Endothelial cell of umbilical vein (primary cell): ENCODE measurements at regions not wholly inside any gene's neighbourhood (a gene's known extent, or its start where the extent isn't known, plus 50 kb on each side); places are given as distances from the start of the nearest gene placed in this dataset.

Source experiments
- BruUV-seq: library from RNA; stranded (reverse); fragments of 400-500 nt; replicated peaks from 2 replicates; lab custom pipeline; 2021; lab: Mats Ljungman, UMichigan
- CTCF ChIA-PET: fragments of 300-600, 350-600 bp; sonication (Branson Sonifier 250); formaldehyde crosslinking; loops from one replicate; lab custom pipeline; 2021; ENCODE audit warnings: antibody characterized with exemption, inconsistent platforms; lab: Charles Lee
- POLR2A ChIA-PET: fragments of 300-600, 350-600 bp; sonication (Branson Sonifier 250); formaldehyde crosslinking; loops from one replicate; lab custom pipeline; 2021; ENCODE audit warnings: antibody characterized with exemption, inconsistent platforms; lab: Charles Lee
- DNase-seq: peaks from one replicate; pipeline ENCODE4 v3.0.0-alpha.2; 2011; ENCODE audit warnings: low read depth, low spot score
- FAIRE-seq: peaks from 2 replicates; lab custom pipeline; 2011; peaks lifted over from hg19 to GRCh38; lab: Jason Lieb, UNC
- H2AFZ ChIP-seq: 2 replicates; pipeline ENCODE4 v1.6.0; 2012; ENCODE audit warnings: low read depth, low read length, control low read depth, inconsistent platforms
- H3K27ac ChIP-seq: 2 replicates; pipeline ENCODE4 v1.5.1; 2011; ENCODE audit warnings: low read depth, mild to moderate bottlenecking, control low read depth, low read length, moderate library complexity; ENCODE audit not compliant: insufficient read depth
- H3K27me3 ChIP-seq, 2 experiments: 2 replicates each; pipeline versions ENCODE4 v1.6.0 to v1.6.1; 2011; ENCODE audit warnings: low read length in 2 of 2, mixed read lengths in 1 of 2; ENCODE audit not compliant: control insufficient read depth in 2 of 2, insufficient read depth in 2 of 2
- H3K36me3 ChIP-seq, 2 experiments: 2 replicates in 1 of 2; 3 replicates in 1 of 2; pipeline ENCODE4 v1.5.1; 2011; ENCODE audit warnings: low read length in 2 of 2, mild to moderate bottlenecking in 1 of 2, moderate library complexity in 1 of 2; ENCODE audit not compliant: control insufficient read depth in 2 of 2, insufficient read depth in 2 of 2; ENCODE audit errors: extremely low read depth in 1 of 2
- H3K4me1 ChIP-seq: 3 replicates; pipeline ENCODE4 v1.5.1; 2011; ENCODE audit warnings: mild to moderate bottlenecking, low read length; ENCODE audit not compliant: control insufficient read depth, insufficient read depth; ENCODE audit errors: extremely low read depth
- H3K4me2 ChIP-seq: 2 replicates; pipeline ENCODE4 v1.6.1; 2011; ENCODE audit warnings: low read length, control low read depth, mixed read lengths; ENCODE audit not compliant: insufficient read depth
- H3K4me3 ChIP-seq, 3 experiments: fragments of 200-600 bp in 1 of 3; sonication (generic), shearing (Covaris generic) in 1 of 3; replicated peaks in 1 of 3; 2 replicates each; pipeline ENCODE4 v1.5.1; 2011 to 2016; ENCODE audit warnings: control low read depth in 3 of 3, low read length in 3 of 3, mild to moderate bottlenecking in 2 of 3, inconsistent platforms in 1 of 3, low read depth in 1 of 3, moderate library complexity in 1 of 3; ENCODE audit not compliant: insufficient read depth in 1 of 3
- H3K79me2 ChIP-seq: 2 replicates; pipeline ENCODE4 v1.6.0; 2012; ENCODE audit warnings: low read length, inconsistent platforms; ENCODE audit not compliant: control insufficient read depth, insufficient read depth
- H3K9ac ChIP-seq: replicated peaks from 2 replicates; pipeline ENCODE3; 2011; ENCODE audit warnings: low read length, control low read depth; ENCODE audit not compliant: insufficient read depth; ENCODE audit errors: extremely low read depth
- H3K9me1 ChIP-seq: replicated peaks from 3 replicates; pipeline ENCODE4 v1.6.0; 2011; ENCODE audit warnings: mild to moderate bottlenecking, low read length; ENCODE audit not compliant: control insufficient read depth, insufficient read depth; ENCODE audit errors: extremely low read depth
- H3K9me3 ChIP-seq: replicated peaks from 2 replicates; pipeline ENCODE4 v1.5.1; 2012; ENCODE audit warnings: low read length, inconsistent platforms; ENCODE audit not compliant: control insufficient read depth, insufficient read depth
- H4K20me1 ChIP-seq: replicated peaks from 2 replicates; pipeline ENCODE3; 2011; ENCODE audit warnings: mild to moderate bottlenecking, low read length; ENCODE audit not compliant: control insufficient read depth, insufficient read depth; ENCODE audit errors: extremely low read depth
- EZH2 ChIP-seq: IDR thresholded peaks from 2 replicates; pipeline ENCODE4 v1.6.1; 2012; ENCODE audit warnings: borderline replicate concordance, low read depth, mild to moderate bottlenecking, moderate library complexity, low read length, inconsistent platforms; ENCODE audit not compliant: severe bottlenecking
- FOS ChIP-seq: IDR thresholded peaks from 2 replicates; pipeline ENCODE4 v1.6.1; 2011; ENCODE audit warnings: mild to moderate bottlenecking, low read length, moderate library complexity, borderline replicate concordance; ENCODE audit not compliant: insufficient read depth
- GATA2 ChIP-seq: IDR thresholded peaks from 2 replicates; pipeline ENCODE4 v1.7.0; 2011; ENCODE audit warnings: low read depth, mild to moderate bottlenecking, moderate library complexity, mixed read lengths, low read length; ENCODE audit not compliant: insufficient read length, insufficient read depth
- JUN ChIP-seq: IDR thresholded peaks from 2 replicates; pipeline ENCODE4 v1.6.1; 2011; ENCODE audit warnings: borderline replicate concordance, low read depth; ENCODE audit not compliant: insufficient read length, insufficient read depth
- MYC ChIP-seq: IDR thresholded peaks from one replicate; pipeline ENCODE4 v1.6.1; 2011; ENCODE audit warnings: mild to moderate bottlenecking, low read depth, low read length
- POLR2A ChIP-seq: IDR thresholded peaks from 2 replicates; pipeline ENCODE4 v1.6.1; 2012; ENCODE audit warnings: low read depth, mild to moderate bottlenecking, control low read depth, low read length
- POLR2AphosphoS5 ChIP-seq: IDR thresholded peaks from 2 replicates; pipeline ENCODE4 v1.6.1; 2012; ENCODE audit warnings: low read depth, mild to moderate bottlenecking, control low read depth, low read length, moderate library complexity; ENCODE audit not compliant: insufficient read depth
- dilution Hi-C: fragments of 300-500 bp; cut with MboI; formaldehyde crosslinking; loops from one replicate; pipeline ENCODE4 v1.15.0; 2019; ENCODE audit warnings: low sequenced_read_pairs; ENCODE audit not compliant: extremely low pct_ligation_motif_present
- intact Hi-C: fragments of 100-400 bp; cut with micrococcal nuclease; formaldehyde crosslinking; loops from one replicate; pipeline ENCODE4 v1.10.0; 2022
- TF ChIP-seq, protein P1 (sequence below): IDR thresholded peaks from 2 replicates; pipeline ENCODE4 v1.6.1; 2011; ENCODE audit not compliant: insufficient read depth, insufficient read length
- TF ChIP-seq, protein P2 (sequence below), 2 donors: IDR thresholded peaks; 1 replicate in 1 of 2; 2 replicates in 1 of 2; pipeline ENCODE4 v1.5.1; 2011; ENCODE audit warnings: low read length in 2 of 2, mild to moderate bottlenecking in 2 of 2, moderate library complexity in 2 of 2, control low read depth in 1 of 2, inconsistent platforms in 1 of 2, low read depth in 1 of 2; ENCODE audit not compliant: insufficient read depth in 1 of 2; ENCODE audit errors: extremely low read depth in 1 of 2

DNA sequence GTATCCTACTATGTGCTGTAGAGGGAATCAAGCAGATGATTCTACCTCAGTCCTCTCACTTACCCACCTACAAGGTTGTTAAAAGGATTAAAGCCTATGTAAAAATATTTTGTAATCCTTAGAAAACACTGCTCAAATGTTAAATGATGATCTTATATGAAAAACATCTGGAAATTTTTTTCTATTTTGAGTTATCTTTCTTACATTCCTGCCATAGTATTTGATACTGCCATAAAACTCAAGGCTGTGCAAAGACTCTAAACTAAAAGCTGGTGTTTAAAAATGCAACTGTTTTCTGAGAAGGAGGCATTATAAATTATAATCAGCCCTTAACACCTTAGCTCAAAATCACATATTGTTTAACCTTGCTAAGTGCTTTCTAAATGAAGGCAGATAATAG is 474.2 kb downstream of the PRELID2 start:
- H3K4me1 ChIP-seq = peaks cover 15% of the 10 kb centered on the region
- no peaks in the 10 kb centered on the region for H4K20me1 ChIP-seq
- no peak overlapping the region for H3K9ac ChIP-seq
- no peaks in the 10 kb centered on the region for H3K9me3 ChIP-seq
- no peak overlapping the region for H2AFZ ChIP-seq
- no peaks in the 10 kb centered on the region for H3K36me3 ChIP-seq
- DNase-seq (no peak), FAIRE-seq (no peak)
- H3K79me2 ChIP-seq = no peaks in the 10 kb centered on the region
- POLR2A ChIA-PET = no interaction called here
- H3K9me1 ChIP-seq = no peaks in the 10 kb centered on the region
- no peaks in the 10 kb centered on the region for H3K27me3 ChIP-seq
- H3K27ac ChIP-seq = no peak overlapping the region
- BruUV-seq = no TSS peak
- H3K4me3 ChIP-seq = no peak overlapping the region
- intact Hi-C loops = loop anchor here (5.0 kb wide), 1 partner anchor 171 kb away; no protein-coding TSS in a partner anchor
- CTCF ChIA-PET = no interaction called here
- H3K4me2 ChIP-seq = no peak overlapping the region
- TF ChIP-seq, protein P1, sequence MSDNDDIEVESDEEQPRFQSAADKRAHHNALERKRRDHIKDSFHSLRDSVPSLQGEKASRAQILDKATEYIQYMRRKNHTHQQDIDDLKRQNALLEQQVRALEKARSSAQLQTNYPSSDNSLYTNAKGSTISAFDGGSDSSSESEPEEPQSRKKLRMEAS = no peak
- no peak for TF ChIP-seq GATA2
- TF ChIP-seq JUN = no peak
- no peak for TF ChIP-seq FOS
- TF ChIP-seq, protein P2, sequence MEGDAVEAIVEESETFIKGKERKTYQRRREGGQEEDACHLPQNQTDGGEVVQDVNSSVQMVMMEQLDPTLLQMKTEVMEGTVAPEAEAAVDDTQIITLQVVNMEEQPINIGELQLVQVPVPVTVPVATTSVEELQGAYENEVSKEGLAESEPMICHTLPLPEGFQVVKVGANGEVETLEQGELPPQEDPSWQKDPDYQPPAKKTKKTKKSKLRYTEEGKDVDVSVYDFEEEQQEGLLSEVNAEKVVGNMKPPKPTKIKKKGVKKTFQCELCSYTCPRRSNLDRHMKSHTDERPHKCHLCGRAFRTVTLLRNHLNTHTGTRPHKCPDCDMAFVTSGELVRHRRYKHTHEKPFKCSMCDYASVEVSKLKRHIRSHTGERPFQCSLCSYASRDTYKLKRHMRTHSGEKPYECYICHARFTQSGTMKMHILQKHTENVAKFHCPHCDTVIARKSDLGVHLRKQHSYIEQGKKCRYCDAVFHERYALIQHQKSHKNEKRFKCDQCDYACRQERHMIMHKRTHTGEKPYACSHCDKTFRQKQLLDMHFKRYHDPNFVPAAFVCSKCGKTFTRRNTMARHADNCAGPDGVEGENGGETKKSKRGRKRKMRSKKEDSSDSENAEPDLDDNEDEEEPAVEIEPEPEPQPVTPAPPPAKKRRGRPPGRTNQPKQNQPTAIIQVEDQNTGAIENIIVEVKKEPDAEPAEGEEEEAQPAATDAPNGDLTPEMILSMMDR (IDR thresholded peaks at IDR 0.05; ENCODE audit: extremely low read depth in 1 of 2, insufficient read depth in 1 of 2, low read depth in 1 of 2, low read length in 2 of 2) = no peak
- TF ChIP-seq POLR2AphosphoS5 = no peak
- no peak for TF ChIP-seq MYC
- TF ChIP-seq EZH2 = no peak
- no peak for TF ChIP-seq POLR2A
- dilution Hi-C loops = no loop called here
